Effector memory CD4-positive, alpha-beta T cell (primary cell): ENCODE measurements at regions not wholly inside any gene's neighbourhood (a gene's known extent, or its start where the extent isn't known, plus 50 kb on each side); places are given as distances from the start of the nearest gene placed in this dataset.

Experiments
- DNase-seq, 3 donors: peaks; one replicate each; pipeline ENCODE4 v3.0.0-alpha.2; 2020
- H3K27ac ChIP-seq: 2 replicates; pipeline ENCODE4 v1.7.0; 2013; ENCODE audit warnings: mild to moderate bottlenecking, low read length, moderate library complexity; ENCODE audit not compliant: insufficient read depth, poor library complexity, severe bottlenecking
- H3K27me3 ChIP-seq: replicated peaks from 2 replicates; pipeline ENCODE4 v1.7.0; 2013; ENCODE audit warnings: mild to moderate bottlenecking, low read length; ENCODE audit not compliant: insufficient read depth, control insufficient read depth, poor library complexity, severe bottlenecking
- H3K36me3 ChIP-seq: 2 replicates; pipeline ENCODE4 v1.7.0; 2013; ENCODE audit warnings: mild to moderate bottlenecking, low read length, moderate library complexity; ENCODE audit not compliant: control insufficient read depth, insufficient read depth
- H3K4me1 ChIP-seq: 2 replicates; pipeline ENCODE4 v1.7.0; 2013; ENCODE audit warnings: low read length, mild to moderate bottlenecking; ENCODE audit not compliant: control insufficient read depth, insufficient read depth, poor library complexity, severe bottlenecking
- H3K4me3 ChIP-seq: 2 replicates; pipeline ENCODE4 v1.7.0; 2013; ENCODE audit warnings: low read length, low read depth, mild to moderate bottlenecking; ENCODE audit not compliant: insufficient read depth, poor library complexity, severe bottlenecking
- H3K9me3 ChIP-seq: 2 replicates; pipeline ENCODE4 v1.7.0; 2013; ENCODE audit warnings: mild to moderate bottlenecking, low read length, moderate library complexity; ENCODE audit not compliant: control insufficient read depth

DNA sequence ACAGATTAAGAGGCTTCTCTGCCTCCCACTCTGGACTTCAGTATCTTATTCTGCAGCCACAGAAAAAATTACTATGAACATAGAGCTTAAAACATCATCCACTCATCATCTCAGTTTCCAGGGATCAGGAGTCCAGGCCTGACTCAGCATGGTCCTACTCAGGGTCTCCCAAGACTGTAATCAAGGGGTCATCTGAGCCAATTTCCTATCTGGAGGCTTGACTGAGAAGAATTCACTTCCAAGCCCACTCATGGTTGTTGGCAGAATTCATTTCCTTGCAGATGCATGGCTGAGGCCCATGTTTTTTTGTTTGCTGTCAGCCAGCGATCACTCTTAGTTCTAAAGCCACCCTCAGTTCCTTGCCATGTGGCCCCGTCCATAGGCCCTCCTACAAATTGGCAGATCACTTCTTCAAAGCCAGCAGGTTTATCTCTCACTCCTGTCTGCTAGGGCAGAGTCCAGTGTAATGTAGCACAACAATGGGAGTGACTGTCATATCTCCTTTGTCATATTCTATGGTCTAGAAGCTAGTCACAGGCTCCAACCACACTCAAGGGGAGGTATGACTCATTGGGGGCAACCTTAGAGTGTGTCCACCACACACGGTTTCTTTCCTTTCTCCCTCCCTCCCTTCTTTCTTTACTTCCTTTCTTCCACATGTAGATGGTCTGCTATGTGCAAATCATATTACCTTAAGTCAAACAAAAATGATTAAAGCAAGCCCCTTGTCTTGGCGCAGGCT is 251.6 kb downstream of the QDPR start:
- Histone ChIP-seq H3K4me3 (no peak overlapping the region), H3K27ac (no peak overlapping the region), H3K9me3 (no peaks in the 10 kb centered on the region), H3K27me3 (no peaks in the 10 kb centered on the region), H3K4me1 (no peaks in the 10 kb centered on the region), H3K36me3 (no peaks in the 10 kb centered on the region)
- DNase-seq: no peak

DNA sequence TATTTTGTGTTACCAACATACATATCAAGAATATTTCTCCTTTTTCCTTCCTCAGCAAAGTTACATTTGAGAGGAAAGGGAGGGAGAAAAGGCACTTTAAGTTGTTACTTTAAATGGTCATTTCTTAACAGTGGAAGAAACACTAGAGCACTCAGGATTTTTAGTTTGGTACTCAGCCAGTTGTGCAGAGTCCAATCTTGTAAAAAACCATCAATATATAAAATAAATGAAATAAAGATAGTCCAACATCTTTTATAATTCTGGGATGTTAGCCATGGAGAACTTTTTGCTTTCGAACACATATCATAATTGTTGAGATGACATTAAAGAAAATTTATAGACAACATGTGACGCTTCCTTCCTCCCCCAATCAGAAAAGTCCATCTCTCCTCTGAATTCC is 253.8 kb downstream of the QDPR start:
- no peak for DNase-seq
- H3K36me3 ChIP-seq: no peaks in the 10 kb centered on the region
- H3K9me3 ChIP-seq: no peaks in the 10 kb centered on the region
- no peak overlapping the region for H3K27ac ChIP-seq
- no peaks in the 10 kb centered on the region for H3K27me3 ChIP-seq
- no peak overlapping the region for H3K4me3 ChIP-seq
- H3K4me1 ChIP-seq: no peaks in the 10 kb centered on the region

DNA sequence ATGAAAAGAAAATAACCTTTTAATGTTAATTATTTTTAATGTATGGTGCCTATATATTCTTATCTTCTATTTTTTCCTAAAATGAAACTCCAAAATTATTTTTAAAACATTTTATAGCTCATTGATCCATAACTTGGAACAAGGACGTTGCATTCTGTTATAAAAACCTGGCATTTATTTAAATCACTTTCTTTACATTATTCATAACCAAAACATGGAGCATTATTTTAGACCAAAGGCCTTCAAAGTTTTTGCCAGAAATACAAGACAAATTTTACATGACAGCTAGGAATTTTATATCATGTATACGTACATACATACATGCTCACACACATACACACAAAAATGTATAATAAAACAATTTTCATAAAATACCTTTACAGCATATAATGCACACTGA is 259.8 kb downstream of the QDPR start:
- H3K9me3 ChIP-seq: no peaks in the 10 kb centered on the region
- DNase-seq: no peak
- H3K36me3 ChIP-seq: no peaks in the 10 kb centered on the region
- H3K27ac ChIP-seq: no peak overlapping the region
- no peaks in the 10 kb centered on the region for H3K27me3 ChIP-seq
- H3K4me3 ChIP-seq: no peak overlapping the region
- no peaks in the 10 kb centered on the region for H3K4me1 ChIP-seq

DNA sequence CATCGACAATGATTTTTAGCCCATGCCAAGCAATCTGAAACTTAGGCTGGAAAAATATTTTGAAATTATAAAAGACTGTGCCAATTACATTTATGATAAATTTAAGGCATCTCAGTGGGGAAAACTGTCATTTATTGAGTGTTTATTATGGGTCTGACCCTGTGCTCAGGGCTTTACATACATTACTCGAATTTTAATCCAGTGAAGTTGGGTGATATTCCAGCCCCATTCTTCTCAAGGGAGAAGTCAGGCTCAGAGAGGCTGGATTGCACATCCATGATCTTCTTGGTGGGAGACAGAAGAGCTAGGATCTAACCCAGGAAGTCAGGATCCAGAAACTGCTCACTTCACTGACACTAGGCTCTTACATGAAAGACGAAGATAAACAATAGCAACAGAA is 260.8 kb downstream of the QDPR start:
- Histone ChIP-seq H3K27me3 (peaks cover 1% of the 10 kb centered on the region), H3K4me3 (no peak overlapping the region), H3K9me3 (no peaks in the 10 kb centered on the region), H3K27ac (no peak overlapping the region), H3K4me1 (no peaks in the 10 kb centered on the region), H3K36me3 (no peaks in the 10 kb centered on the region)
- no peak for DNase-seq

DNA sequence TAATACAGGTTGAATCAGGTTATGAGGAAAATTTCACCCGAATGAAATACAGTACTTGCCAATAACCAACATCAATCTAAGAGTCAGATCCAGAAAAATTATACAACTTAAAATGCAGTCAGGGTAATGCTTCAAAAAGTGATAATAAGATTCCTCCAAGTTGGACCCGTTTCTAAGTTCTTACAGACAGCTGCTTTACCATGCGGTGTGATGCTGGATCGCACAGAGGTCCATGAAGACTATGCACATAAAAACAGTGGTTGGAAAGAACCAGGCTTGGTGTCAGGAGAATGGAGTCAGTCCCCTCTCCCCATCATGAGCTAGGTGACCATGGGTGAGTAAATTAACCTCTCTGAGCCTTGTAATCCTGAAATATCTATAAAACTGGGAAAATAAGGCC is 261.3 kb downstream of the QDPR start:
- no peak overlapping the region for H3K4me3 ChIP-seq
- H3K27ac ChIP-seq: no peak overlapping the region
- DNase-seq: no peak
- no peaks in the 10 kb centered on the region for H3K4me1 ChIP-seq
- H3K9me3 ChIP-seq: no peaks in the 10 kb centered on the region
- H3K36me3 ChIP-seq: no peaks in the 10 kb centered on the region
- peaks cover 4% of the 10 kb centered on the region for H3K27me3 ChIP-seq

DNA sequence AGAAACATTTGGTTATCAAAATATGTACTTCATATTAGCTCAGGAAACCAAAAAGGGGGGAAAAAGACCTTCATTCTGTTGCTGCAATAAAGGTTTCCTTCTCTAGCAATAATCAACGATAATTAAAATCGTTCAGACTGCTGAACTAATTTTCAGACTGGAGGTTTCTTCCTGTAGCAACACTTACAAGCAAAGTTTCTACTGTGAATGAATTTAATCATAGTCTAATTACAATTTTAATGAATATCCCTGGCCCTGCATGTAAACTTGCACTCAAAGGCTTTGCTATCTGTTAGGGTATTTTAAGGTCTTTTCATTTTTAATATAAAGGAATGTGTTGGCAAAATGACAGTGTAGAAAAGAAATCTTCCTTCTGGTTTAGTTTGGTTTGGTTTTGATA is 265.2 kb downstream of the QDPR start:
- Histone ChIP-seq H3K36me3 (no peaks in the 10 kb centered on the region), H3K9me3 (no peaks in the 10 kb centered on the region), H3K27me3 (peaks cover 4% of the 10 kb centered on the region), H3K4me1 (no peaks in the 10 kb centered on the region), H3K27ac (no peak overlapping the region), H3K4me3 (no peak overlapping the region)
- no peak for DNase-seq

DNA sequence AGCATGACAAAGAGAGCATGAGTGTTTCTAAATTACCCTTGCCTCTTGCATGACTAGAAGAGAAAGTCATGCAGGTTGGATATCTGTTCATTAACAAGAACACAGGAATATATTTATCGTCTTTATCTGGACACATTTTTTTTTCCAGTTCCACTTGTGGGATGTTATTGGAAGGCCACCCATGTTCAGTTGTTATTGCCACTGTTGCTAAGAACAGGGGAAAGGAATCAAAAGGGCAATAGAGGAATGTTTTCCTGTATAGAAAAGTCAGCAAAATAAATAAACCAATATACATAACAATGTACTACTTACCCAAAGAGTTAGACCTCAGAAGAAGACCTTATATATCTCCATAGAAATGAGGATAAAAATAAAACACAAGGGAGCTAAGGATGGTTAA is 270.1 kb downstream of the QDPR start:
- no peak overlapping the region for H3K4me3 ChIP-seq
- no peak for DNase-seq
- no peaks in the 10 kb centered on the region for H3K9me3 ChIP-seq
- H3K27me3 ChIP-seq: peaks cover 4% of the 10 kb centered on the region
- no peaks in the 10 kb centered on the region for H3K4me1 ChIP-seq
- no peak overlapping the region for H3K27ac ChIP-seq
- no peaks in the 10 kb centered on the region for H3K36me3 ChIP-seq

DNA sequence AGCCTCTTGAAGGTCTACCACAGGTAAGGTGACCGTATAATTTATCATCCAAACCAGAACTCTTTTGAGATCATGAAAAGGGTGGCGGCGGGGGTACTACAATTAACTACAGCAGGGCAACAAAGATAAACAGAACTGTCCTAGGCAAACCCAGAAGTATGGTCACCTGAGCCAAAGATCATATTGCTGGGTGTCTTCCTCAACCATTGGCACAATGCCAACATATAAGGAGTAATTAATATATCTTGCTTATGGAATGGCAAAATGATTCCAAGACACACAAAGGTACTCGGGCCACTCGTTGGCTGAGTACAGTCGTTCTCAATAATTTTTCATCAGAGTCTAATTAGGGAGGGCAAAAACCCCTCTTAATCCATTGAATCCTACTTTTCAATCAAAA is 273.3 kb downstream of the QDPR start:
- H3K4me3 ChIP-seq: no peak overlapping the region
- DNase-seq: no peak
- H3K9me3 ChIP-seq: no peaks in the 10 kb centered on the region
- H3K27ac ChIP-seq: no peak overlapping the region
- no peaks in the 10 kb centered on the region for H3K36me3 ChIP-seq
- no peaks in the 10 kb centered on the region for H3K4me1 ChIP-seq
- no peaks in the 10 kb centered on the region for H3K27me3 ChIP-seq

DNA sequence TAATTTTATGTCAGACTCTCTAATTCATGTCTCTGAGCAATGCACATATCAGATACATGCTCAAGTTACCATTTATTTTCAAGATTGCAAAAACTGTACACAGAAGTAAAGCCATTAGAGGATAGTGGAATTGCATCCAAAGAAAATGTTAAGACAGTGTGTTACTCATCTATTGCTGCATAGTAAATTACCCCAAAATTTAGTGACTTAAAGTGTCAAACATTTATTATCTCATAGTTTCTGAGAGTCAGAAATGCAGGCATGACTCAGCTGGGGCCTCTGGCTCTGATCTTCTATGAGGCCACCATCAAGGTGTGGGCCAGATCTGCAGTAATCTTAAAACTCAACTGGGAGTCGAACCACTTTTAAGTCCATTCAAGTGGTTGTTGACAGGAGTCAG is 275.2 kb downstream of the QDPR start:
- Histone ChIP-seq H3K4me1 (no peaks in the 10 kb centered on the region), H3K9me3 (no peaks in the 10 kb centered on the region), H3K27ac (no peak overlapping the region), H3K27me3 (no peaks in the 10 kb centered on the region), H3K4me3 (no peak overlapping the region), H3K36me3 (no peaks in the 10 kb centered on the region)
- no peak for DNase-seq

DNA sequence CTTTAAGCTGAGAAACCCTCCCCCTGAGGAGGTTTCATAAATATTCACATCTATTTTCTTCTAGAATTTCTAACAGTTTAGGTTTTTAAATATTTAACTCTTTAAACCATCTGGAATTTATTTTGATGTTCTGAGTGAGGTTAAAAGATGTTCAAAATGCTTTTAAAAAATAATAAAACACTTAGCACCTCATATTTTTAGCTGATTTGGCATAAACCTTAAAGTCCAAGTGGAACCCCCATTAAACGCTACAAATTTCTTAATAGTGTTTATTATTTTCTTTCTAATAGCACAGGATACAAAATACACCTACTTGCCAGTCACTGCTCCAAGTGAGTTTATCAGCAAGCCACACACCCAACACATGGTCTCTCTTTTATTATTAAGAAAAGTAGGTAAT is 277.2 kb downstream of the QDPR start:
- no peaks in the 10 kb centered on the region for H3K27me3 ChIP-seq

More for the DNA sequence above, 277.2 kb downstream of the QDPR start:
- Histone ChIP-seq H3K9me3 (no peaks in the 10 kb centered on the region), H3K4me3 (no peak overlapping the region), H3K36me3 (no peaks in the 10 kb centered on the region), H3K4me1 (no peaks in the 10 kb centered on the region), H3K27ac (no peak overlapping the region)
- no peak for DNase-seq
